Prostate gland (tissue), 2 donors: ENCODE measurements at regions not wholly inside any gene's neighbourhood (a gene's known extent, or its start where the extent isn't known, plus 50 kb on each side); places are given as distances from the start of the nearest gene placed in this dataset.

ENCODE experiments used
- DNase-seq: peaks from one replicate; pipeline ENCODE4 v3.0.0-alpha.2; 2019; ENCODE audit warnings: low spot score
- H3K27ac ChIP-seq, 2 donors: fragments of 200-600 bp; sonication (generic); 2 replicates each; pipeline ENCODE4 v1.5.1; 2017 to 2019
- H3K27me3 ChIP-seq: fragments of 200-600 bp; sonication (generic); replicated peaks from 2 replicates; pipeline ENCODE4 v1.5.1; 2019; ENCODE audit not compliant: insufficient read depth
- H3K36me3 ChIP-seq, 2 donors: fragments of 200-600 bp; sonication (generic); 1 replicate in 1 of 2; 2 replicates in 1 of 2; pipeline versions ENCODE4 v1.5.1 to v1.8.1; 2017 to 2019
- H3K4me1 ChIP-seq: fragments of 200-600 bp; sonication (generic); replicated peaks from 2 replicates; pipeline ENCODE4 v1.5.1; 2019
- H3K4me3 ChIP-seq, 2 donors: fragments of 200-600 bp; sonication (generic); 2 replicates each; pipeline ENCODE4 v1.5.1; 2017 to 2019
- H3K9me3 ChIP-seq: fragments of 200-600 bp; sonication (generic); 2 replicates; pipeline ENCODE4 v1.5.1; 2017
- POLR2A ChIP-seq: fragments of 450-650 bp; IDR thresholded peaks from one replicate; pipeline ENCODE4 v1.6.1; 2016; ENCODE audit warnings: antibody characterized with exemption, mild to moderate bottlenecking
- POLR2AphosphoS5 ChIP-seq: sonication (generic); formaldehyde crosslinking; IDR thresholded peaks from one replicate; pipeline ENCODE4 v1.6.1; 2017; ENCODE audit warnings: antibody characterized with exemption
- WGBS: methylation state at CpG from one replicate; pipeline ENCODE4 v1.1.5; 2018; 5-methylcytosine and 5-hydroxymethylcytosine counted together
- intact Hi-C: fragments of 100-400 bp; cut with DNase I; formaldehyde crosslinking; loops from one replicate; pipeline ENCODE4 v1.14.2; 2022
- TF ChIP-seq, protein P1 (sequence below), 4 experiments: fragments of 200-600 bp in 2 of 4; fragments of 450-650 bp in 2 of 4; sonication (generic) in 2 of 4; IDR thresholded peaks; 1 replicate in 3 of 4; 2 replicates in 1 of 4; pipeline ENCODE4 v1.5.1; 2016 to 2019; ENCODE audit warnings: antibody characterized with exemption in 4 of 4, mild to moderate bottlenecking in 2 of 4, moderate library complexity in 2 of 4

DNA sequence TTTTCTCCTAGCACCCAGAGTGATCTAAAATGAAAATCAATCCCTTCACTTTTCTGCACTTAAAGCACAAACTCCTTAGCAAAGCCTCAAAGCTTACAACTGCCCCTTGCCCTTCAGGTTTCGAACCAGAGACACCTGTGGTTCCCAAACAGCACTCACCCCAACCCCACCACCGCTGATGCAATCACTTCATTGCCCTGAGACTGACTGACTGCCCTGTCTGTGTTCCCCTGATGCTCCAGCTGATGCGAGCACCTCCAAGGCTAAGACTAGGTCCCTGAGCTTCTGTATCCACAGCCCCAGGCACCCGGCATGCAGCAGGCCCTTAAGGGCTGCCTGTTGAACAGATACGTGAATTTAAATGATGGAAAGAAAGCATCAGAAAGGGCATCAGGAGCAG is 127.3 kb downstream of the ZNF621 start:
- TF ChIP-seq, protein P1, sequence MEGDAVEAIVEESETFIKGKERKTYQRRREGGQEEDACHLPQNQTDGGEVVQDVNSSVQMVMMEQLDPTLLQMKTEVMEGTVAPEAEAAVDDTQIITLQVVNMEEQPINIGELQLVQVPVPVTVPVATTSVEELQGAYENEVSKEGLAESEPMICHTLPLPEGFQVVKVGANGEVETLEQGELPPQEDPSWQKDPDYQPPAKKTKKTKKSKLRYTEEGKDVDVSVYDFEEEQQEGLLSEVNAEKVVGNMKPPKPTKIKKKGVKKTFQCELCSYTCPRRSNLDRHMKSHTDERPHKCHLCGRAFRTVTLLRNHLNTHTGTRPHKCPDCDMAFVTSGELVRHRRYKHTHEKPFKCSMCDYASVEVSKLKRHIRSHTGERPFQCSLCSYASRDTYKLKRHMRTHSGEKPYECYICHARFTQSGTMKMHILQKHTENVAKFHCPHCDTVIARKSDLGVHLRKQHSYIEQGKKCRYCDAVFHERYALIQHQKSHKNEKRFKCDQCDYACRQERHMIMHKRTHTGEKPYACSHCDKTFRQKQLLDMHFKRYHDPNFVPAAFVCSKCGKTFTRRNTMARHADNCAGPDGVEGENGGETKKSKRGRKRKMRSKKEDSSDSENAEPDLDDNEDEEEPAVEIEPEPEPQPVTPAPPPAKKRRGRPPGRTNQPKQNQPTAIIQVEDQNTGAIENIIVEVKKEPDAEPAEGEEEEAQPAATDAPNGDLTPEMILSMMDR (IDR thresholded peaks at IDR 0.05), result no peak
- no peak for TF ChIP-seq POLR2A
- TF ChIP-seq POLR2AphosphoS5, result no peak
- Histone ChIP-seq H3K27ac (no peak overlapping the region), H3K4me3 (no peak overlapping the region), H3K27me3 (no peaks in the 10 kb centered on the region), H3K4me1 (no peaks in the 10 kb centered on the region), H3K36me3 (no peaks in the 10 kb centered on the region), H3K9me3 (no peaks in the 10 kb centered on the region)
- 94% methylated on average over 5 of the region's 5 CpGs for WGBS
- intact Hi-C loops, result no loop called here
- DNase-seq, result no peak

DNA sequence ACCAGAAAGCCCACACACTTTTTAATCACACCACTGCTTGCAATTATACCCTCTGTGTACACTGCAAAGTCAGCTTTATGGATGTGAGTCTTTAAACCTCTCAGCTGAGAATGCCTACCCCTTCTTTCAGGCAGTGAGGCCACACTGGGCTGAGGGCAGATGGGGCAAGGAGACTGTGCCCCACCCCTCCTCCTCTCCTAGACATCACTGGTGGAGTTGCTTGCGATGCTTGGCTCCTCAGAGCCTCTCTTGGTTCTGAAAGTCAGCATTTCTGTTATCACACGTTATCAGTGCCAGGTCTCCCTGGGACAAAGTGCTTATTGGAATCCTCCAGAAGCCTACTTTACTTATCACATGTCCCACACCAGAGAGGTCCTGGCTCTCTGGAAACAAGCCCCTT is 128.2 kb downstream of the ZNF621 start:
- intact Hi-C loops, result no loop called here
- H3K4me1 ChIP-seq, result no peaks in the 10 kb centered on the region
- no peaks in the 10 kb centered on the region for H3K27me3 ChIP-seq
- no peak overlapping the region for H3K27ac ChIP-seq
- no peak overlapping the region for H3K4me3 ChIP-seq
- no peak for DNase-seq
- TF ChIP-seq POLR2AphosphoS5 (no peak), POLR2A (no peak)
- TF ChIP-seq, protein P1 (IDR thresholded peaks at IDR 0.05), result no peak
- no peaks in the 10 kb centered on the region for H3K36me3 ChIP-seq
- 88% methylated on average over 2 of the region's 2 CpGs for WGBS
- no peaks in the 10 kb centered on the region for H3K9me3 ChIP-seq

DNA sequence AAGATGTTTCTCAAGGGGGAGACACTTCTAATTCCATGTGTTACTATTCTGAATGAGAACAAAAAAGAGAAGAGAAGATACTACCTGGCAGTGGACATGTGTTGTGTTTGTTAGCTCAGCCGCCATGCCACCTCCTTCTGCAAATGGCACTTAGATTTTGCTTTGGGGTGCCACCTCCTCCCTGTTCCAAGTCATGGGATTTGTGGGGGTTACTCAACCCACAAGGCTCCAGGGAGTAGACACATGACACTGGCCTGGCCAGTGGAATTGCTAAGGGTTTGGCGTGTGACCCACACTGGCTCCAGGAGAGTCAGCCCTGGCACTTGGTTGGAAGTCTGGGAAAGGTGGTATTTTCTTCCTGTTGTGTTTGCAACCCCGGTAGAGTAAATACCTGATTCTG is 129.1 kb downstream of the ZNF621 start:
- no peaks in the 10 kb centered on the region for H3K36me3 ChIP-seq
- H3K4me1 ChIP-seq, result no peaks in the 10 kb centered on the region
- no peak overlapping the region for H3K4me3 ChIP-seq
- intact Hi-C loops, result no loop called here
- TF ChIP-seq, protein P1 (IDR thresholded peaks at IDR 0.05), result no peak
- TF ChIP-seq POLR2AphosphoS5 (no peak), POLR2A (no peak)
- H3K27ac ChIP-seq, result no peak overlapping the region
- no peaks in the 10 kb centered on the region for H3K9me3 ChIP-seq
- 97% methylated on average over 3 of the region's 3 CpGs for WGBS
- no peak for DNase-seq
- no peaks in the 10 kb centered on the region for H3K27me3 ChIP-seq

DNA sequence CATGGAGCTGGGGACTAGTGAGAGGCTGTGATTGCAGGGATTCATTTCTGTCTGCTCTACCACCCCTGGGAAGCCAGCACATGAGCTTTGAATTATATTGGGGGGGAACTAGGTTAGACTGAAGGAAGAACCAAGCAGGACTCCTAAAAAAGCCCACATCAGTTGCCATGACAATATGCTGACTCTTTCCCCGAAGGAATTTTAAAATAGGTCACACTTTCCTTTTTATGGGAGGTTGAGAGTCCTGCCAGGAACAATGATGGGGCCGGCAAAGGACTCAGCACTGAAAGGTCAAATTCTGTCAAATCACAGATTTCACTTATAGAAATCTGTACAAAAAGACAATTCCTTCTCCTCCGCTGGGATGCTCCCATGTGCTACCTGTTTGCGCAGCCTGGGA is 130.8 kb downstream of the ZNF621 start:
- WGBS, result 67% methylated on average over 4 of the region's 4 CpGs
- TF ChIP-seq POLR2AphosphoS5 (no peak), POLR2A (no peak)
- TF ChIP-seq, protein P1 (IDR thresholded peaks at IDR 0.05), result no peak
- Histone ChIP-seq H3K4me1 (no peaks in the 10 kb centered on the region), H3K4me3 (no peak overlapping the region), H3K36me3 (no peaks in the 10 kb centered on the region), H3K27ac (no peak overlapping the region), H3K27me3 (no peaks in the 10 kb centered on the region), H3K9me3 (no peaks in the 10 kb centered on the region)
- no peak for DNase-seq
- intact Hi-C loops, result no loop called here

DNA sequence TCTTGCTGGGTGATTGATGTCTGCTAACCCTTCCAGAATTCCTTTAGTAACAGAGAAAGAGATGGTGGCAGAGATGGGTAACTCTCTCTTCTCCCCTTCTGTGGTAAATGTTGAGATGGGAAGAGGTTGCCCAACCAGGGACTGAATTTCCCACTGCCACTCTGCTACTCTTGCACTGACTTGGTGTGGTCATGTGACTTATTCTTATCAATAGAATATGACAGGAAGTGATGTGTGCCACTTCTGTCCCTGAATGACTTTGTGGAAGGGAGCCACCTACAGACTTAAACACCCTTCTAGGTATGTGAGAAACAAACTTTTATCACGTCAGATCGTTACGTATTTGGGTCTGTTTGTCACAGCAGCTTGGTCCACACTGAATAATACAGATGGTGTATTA is 132.9 kb downstream of the ZNF621 start:
- 98% methylated on average over 3 of the region's 3 CpGs for WGBS
- Histone ChIP-seq H3K9me3 (no peaks in the 10 kb centered on the region), H3K4me1 (no peaks in the 10 kb centered on the region), H3K27me3 (no peaks in the 10 kb centered on the region), H3K27ac (no peak overlapping the region), H3K4me3 (no peak overlapping the region), H3K36me3 (no peaks in the 10 kb centered on the region)
- DNase-seq, result no peak
- intact Hi-C loops, result no loop called here
- TF ChIP-seq POLR2AphosphoS5 (no peak), POLR2A (no peak)
- TF ChIP-seq, protein P1 (IDR thresholded peaks at IDR 0.05), result no peak
